HUES64 (cell line): ENCODE measurements at regions not wholly inside any gene's neighbourhood (a gene's known extent, or its start where the extent isn't known, plus 50 kb on each side); places are given as distances from the start of the nearest gene placed in this dataset.

ENCODE experiments used
- H3K27ac ChIP-seq: 2 replicates; pipeline ENCODE4 v1.7.0; 2013; ENCODE audit warnings: low read depth, low read length, inconsistent platforms
- H3K27me3 ChIP-seq: 2 replicates; pipeline ENCODE4 v1.6.1; 2013; ENCODE audit warnings: mild to moderate bottlenecking, low read length; ENCODE audit not compliant: insufficient read depth
- H3K36me3 ChIP-seq: 2 replicates; pipeline ENCODE4 v1.6.1; 2013; ENCODE audit warnings: mild to moderate bottlenecking, low read length; ENCODE audit not compliant: insufficient read depth
- H3K4me1 ChIP-seq: 2 replicates; pipeline ENCODE4 v1.6.1; 2013; ENCODE audit warnings: mild to moderate bottlenecking, low read length, moderate library complexity; ENCODE audit not compliant: insufficient read depth
- H3K4me3 ChIP-seq: 2 replicates; pipeline ENCODE4 v1.5.1; 2013; ENCODE audit warnings: mild to moderate bottlenecking, low read length, moderate library complexity
- H3K9ac ChIP-seq: 2 replicates; pipeline ENCODE4 v1.6.1; 2013; ENCODE audit warnings: mild to moderate bottlenecking, low read depth, low read length
- H3K9me3 ChIP-seq: 2 replicates; pipeline ENCODE4 v1.6.1; 2013; ENCODE audit warnings: low read depth, low read length; ENCODE audit not compliant: insufficient read depth
- WGBS: fragments of 150-250, 120-280 bp; methylation state at CpG from one replicate; pipeline ENCODE4 v1.1.7; 2013; ENCODE audit warnings: missing lambda C conversion rate; 5-methylcytosine and 5-hydroxymethylcytosine counted together

GRCh38 chr9:99544526-99544925 lies 277.2 kb upstream of the NR4A3 start:
- no peak overlapping the region for H3K9ac ChIP-seq
- no peaks in the 10 kb centered on the region for H3K27me3 ChIP-seq
- no peak overlapping the region for H3K4me3 ChIP-seq
- H3K4me1 ChIP-seq: peaks cover 3% of the 10 kb centered on the region; the same call in 1 of the 2 replicates
- no peaks in the 10 kb centered on the region for H3K36me3 ChIP-seq
- H3K9me3 ChIP-seq: no peaks in the 10 kb centered on the region
- WGBS: 86% methylated on average over 1 of the region's 2 CpGs
- no peak overlapping the region for H3K27ac ChIP-seq

DNA sequence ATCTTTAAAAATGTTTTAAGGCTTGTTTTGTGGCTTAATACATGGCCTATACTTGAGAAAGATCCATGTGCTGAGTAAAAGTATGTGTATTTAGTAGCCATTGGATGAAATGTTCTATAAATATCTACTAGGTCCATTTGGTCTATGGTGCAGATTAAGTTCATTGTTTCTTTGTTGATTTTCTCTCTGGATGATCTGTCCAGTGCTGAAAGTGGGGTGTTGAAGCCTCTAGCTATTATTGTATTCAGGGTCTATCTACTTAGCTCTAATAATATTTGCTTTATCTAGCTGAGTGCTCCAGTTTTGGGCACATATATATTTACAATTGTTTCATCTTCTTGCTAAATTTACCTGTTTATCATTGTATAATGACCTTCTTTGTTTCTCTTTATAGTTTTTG lies 272.2 kb upstream of the NR4A3 start:
- H3K9me3 ChIP-seq: no peaks in the 10 kb centered on the region
- H3K27ac ChIP-seq: no peak overlapping the region
- H3K27me3 ChIP-seq: no peaks in the 10 kb centered on the region
- no peak overlapping the region for H3K4me3 ChIP-seq
- no peak overlapping the region for H3K9ac ChIP-seq
- H3K36me3 ChIP-seq: no peaks in the 10 kb centered on the region
- H3K4me1 ChIP-seq: no peaks in the 10 kb centered on the region

DNA sequence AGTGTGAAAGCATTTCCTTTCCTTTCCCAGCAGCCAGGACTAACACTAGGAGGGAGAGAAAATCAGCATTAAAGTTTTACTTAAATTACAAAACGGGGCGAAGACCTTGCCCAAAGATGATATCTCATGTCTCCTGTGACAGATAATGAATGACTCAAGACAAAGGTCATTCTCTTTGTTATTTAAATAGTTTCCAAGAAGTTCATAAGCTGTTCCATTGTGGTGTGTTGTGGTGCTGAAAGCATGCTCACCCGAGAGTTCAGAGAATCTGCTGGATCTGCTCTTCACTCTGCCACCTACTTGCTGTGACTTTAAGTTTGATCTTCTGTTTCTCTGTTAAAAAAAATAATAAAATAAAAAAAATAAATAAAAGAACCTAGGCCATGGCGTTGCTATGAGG lies 265.9 kb upstream of the NR4A3 start:
- Histone ChIP-seq H3K27ac (no peak overlapping the region), H3K4me3 (no peak overlapping the region), H3K9me3 (peaks cover 4% of the 10 kb centered on the region; the same call in 1 of the 2 replicates), H3K9ac (no peak overlapping the region), H3K36me3 (no peaks in the 10 kb centered on the region), H3K4me1 (peaks cover 11% of the 10 kb centered on the region; the same call in 1 of the 2 replicates), H3K27me3 (no peaks in the 10 kb centered on the region)
- 71% methylated on average over 2 of the region's 4 CpGs for WGBS

- Histone ChIP-seq H3K9ac (no peak overlapping the region), H3K4me3 (no peak overlapping the region), H3K9me3 (peaks cover 4% of the 10 kb centered on the region; the same call in 1 of the 2 replicates), H3K4me1 (peaks cover 11% of the 10 kb centered on the region; the same call in 1 of the 2 replicates), H3K27me3 (no peaks in the 10 kb centered on the region), H3K27ac (no peak overlapping the region), H3K36me3 (no peaks in the 10 kb centered on the region)
- WGBS: 90% methylated on average over 3 of the region's 3 CpGs
Measured at GRCh38 chr9:99556998-99557397, 264.7 kb upstream of the NR4A3 start.

GRCh38 chr9:99557816-99558215 lies 263.9 kb upstream of the NR4A3 start:
- H3K27ac ChIP-seq: no peak overlapping the region
- H3K9me3 ChIP-seq: peaks cover 4% of the 10 kb centered on the region; the same call in 1 of the 2 replicates
- H3K4me1 ChIP-seq: peaks cover 11% of the 10 kb centered on the region; the same call in 1 of the 2 replicates
- no peak overlapping the region for H3K4me3 ChIP-seq
- WGBS: 100% methylated on average over 1 of the region's 2 CpGs
- H3K9ac ChIP-seq: no peak overlapping the region
- H3K36me3 ChIP-seq: no peaks in the 10 kb centered on the region
- H3K27me3 ChIP-seq: no peaks in the 10 kb centered on the region

DNA sequence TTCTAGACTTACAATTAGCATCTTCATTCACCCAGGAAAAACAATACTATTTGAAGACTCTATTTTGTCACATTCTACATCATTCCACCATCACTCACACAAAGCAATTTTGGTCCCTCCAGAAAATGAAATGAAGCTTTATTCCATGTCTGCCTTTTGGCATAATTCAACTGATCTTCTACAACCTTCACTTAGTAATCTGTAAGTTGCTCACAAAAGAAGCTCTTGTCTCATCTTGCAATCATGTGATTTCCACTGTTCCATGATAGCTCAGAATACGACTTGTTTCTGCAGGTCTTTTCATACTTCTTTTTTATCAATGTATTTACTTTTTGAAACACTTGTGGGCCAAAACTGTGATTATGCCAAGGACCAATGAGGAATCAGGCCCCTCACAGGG lies 261.9 kb upstream of the NR4A3 start:
- H3K27ac ChIP-seq: no peak overlapping the region
- 95% methylated on average over 1 of the region's 1 CpG for WGBS
- H3K9me3 ChIP-seq: peaks cover 4% of the 10 kb centered on the region; the same call in 1 of the 2 replicates
- peaks cover 11% of the 10 kb centered on the region; the same call in 1 of the 2 replicates for H3K4me1 ChIP-seq
- no peaks in the 10 kb centered on the region for H3K36me3 ChIP-seq
- no peaks in the 10 kb centered on the region for H3K27me3 ChIP-seq
- no peak overlapping the region for H3K4me3 ChIP-seq
- H3K9ac ChIP-seq: no peak overlapping the region

DNA sequence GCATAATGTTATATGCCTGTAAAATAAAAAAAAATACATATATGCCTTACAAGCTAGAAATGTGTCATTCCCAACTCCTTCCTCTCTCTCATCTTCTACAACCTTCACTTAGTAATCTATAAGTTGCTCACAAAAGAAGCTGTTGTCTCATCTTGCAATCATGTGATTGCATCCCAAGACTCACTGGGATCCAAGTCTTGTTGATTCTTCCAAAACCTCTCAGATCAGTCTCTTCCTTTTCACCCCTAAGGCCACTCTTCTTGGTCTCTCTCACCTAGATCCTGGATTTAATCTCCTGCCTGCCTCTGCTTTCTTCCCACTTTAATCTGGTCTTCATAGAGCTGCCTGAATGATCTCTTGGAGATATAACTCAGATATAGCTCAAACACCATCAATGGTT lies 261.1 kb upstream of the NR4A3 start:
- Histone ChIP-seq H3K36me3 (no peaks in the 10 kb centered on the region), H3K4me1 (peaks cover 9% of the 10 kb centered on the region; the same call in 1 of the 2 replicates)

DNA sequence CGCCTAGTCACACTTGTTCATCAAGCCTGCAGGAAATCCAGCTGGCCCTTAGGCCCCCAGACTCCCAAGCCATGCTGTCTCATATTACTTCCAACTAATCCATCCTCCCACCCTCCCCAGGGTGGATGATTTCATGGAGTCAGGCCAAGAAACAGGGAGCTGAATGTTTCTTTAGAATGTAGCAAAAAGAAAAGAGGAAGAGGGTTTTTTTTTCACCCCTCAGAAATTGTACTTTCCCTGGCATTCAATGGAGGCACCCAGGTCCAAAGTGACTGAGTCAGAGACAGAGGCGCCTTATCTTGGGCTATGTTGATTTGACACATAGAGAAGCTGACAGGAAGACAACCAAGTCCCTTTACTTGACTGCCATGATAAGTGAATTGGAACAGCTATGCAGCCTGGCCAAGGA lies 260.2 kb upstream of the NR4A3 start:
- no peak overlapping the region for H3K9ac ChIP-seq
- no peak overlapping the region for H3K27ac ChIP-seq
- H3K4me3 ChIP-seq: no peak overlapping the region
- no peaks in the 10 kb centered on the region for H3K36me3 ChIP-seq
- 96% methylated on average over 2 of the region's 2 CpGs for WGBS
- peaks cover 4% of the 10 kb centered on the region; the same call in 1 of the 2 replicates for H3K9me3 ChIP-seq
- H3K4me1 ChIP-seq: 0 out of 2 replicates have a peak, but pooled peaks cover under 1% of the 10 kb centered on the region
- no peaks in the 10 kb centered on the region for H3K27me3 ChIP-seq

More for the DNA sequence above, 261.1 kb upstream of the NR4A3 start:
- Histone ChIP-seq H3K9ac (no peak overlapping the region), H3K4me3 (no peak overlapping the region), H3K27me3 (no peaks in the 10 kb centered on the region), H3K9me3 (peaks cover 4% of the 10 kb centered on the region; the same call in 1 of the 2 replicates), H3K27ac (no peak overlapping the region)

GRCh38 chr9:99561961-99562565 lies 259.6 kb upstream of the NR4A3 start:
- peaks cover 4% of the 10 kb centered on the region; the same call in 1 of the 2 replicates for H3K9me3 ChIP-seq
- no peak overlapping the region for H3K4me3 ChIP-seq
- H3K4me1 ChIP-seq: no peaks in the 10 kb centered on the region
- no peaks in the 10 kb centered on the region for H3K27me3 ChIP-seq
- H3K27ac ChIP-seq: no peak overlapping the region
- WGBS: 86% methylated on average over 2 of the region's 2 CpGs
- H3K36me3 ChIP-seq: no peaks in the 10 kb centered on the region
- H3K9ac ChIP-seq: no peak overlapping the region

DNA sequence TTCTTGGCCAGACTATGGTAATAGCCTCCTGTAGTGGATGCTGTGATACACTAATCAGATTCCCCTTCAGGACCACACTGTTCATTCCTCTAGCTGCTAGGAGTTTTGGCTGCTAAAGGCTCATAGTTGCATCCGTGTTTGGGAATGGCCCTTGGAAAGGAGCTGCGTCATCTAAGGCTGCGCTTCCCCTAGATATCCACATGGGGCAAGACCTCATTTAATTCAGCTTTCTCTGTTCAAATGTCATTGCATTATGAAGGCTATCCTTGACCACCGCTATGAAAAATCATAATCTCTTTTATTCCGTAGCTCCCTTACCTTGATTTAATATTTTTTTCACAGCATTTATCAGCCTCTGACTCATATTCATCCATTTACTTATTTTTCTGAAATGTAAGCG lies 258.3 kb upstream of the NR4A3 start:
- no peaks in the 10 kb centered on the region for H3K27me3 ChIP-seq
- H3K4me1 ChIP-seq: no peaks in the 10 kb centered on the region
- H3K27ac ChIP-seq: no peak overlapping the region
- H3K4me3 ChIP-seq: no peak overlapping the region
- H3K9me3 ChIP-seq: no peaks in the 10 kb centered on the region
- no peaks in the 10 kb centered on the region for H3K36me3 ChIP-seq
- no peak overlapping the region for H3K9ac ChIP-seq
- WGBS: 92% methylated on average over 6 of the region's 6 CpGs

- H3K9me3 ChIP-seq: no peaks in the 10 kb centered on the region
- H3K36me3 ChIP-seq: no peaks in the 10 kb centered on the region
- 96% methylated on average over 7 of the region's 8 CpGs for WGBS
- H3K9ac ChIP-seq: no peak overlapping the region
- no peak overlapping the region for H3K27ac ChIP-seq
- no peak overlapping the region for H3K4me3 ChIP-seq
- no peaks in the 10 kb centered on the region for H3K4me1 ChIP-seq
- H3K27me3 ChIP-seq: no peaks in the 10 kb centered on the region
Measured at GRCh38 chr9:99565203-99565602, 256.5 kb upstream of the NR4A3 start.

- H3K9me3 ChIP-seq: no peaks in the 10 kb centered on the region
- H3K4me1 ChIP-seq: no peaks in the 10 kb centered on the region
- H3K4me3 ChIP-seq: no peak overlapping the region
- H3K27ac ChIP-seq: no peak overlapping the region
- no peak overlapping the region for H3K9ac ChIP-seq
- WGBS: 88% methylated on average over 2 of the region's 2 CpGs
- no peaks in the 10 kb centered on the region for H3K36me3 ChIP-seq
- H3K27me3 ChIP-seq: no peaks in the 10 kb centered on the region
Measured at GRCh38 chr9:99567436-99567835, 254.2 kb upstream of the NR4A3 start.
